Activated B cell treated with CpG ODN at 0.5 μM for 24 hours (primary cell): ENCODE measurements at regions not wholly inside any gene's neighbourhood (a gene's known extent, or its start where the extent isn't known, plus 50 kb on each side); places are given as distances from the start of the nearest gene placed in this dataset.

Experiments used
- ATAC-seq: fragments of 200-7000 bp; cut with Tn5 transposase; one replicate; pipeline ENCODE4 v1.10.0; 2021; ENCODE audit warnings: low read depth, mild to moderate bottlenecking, moderate library complexity
- CTCF ChIA-PET: fragments of 350-600 bp; sonication (Branson Sonifier 250); formaldehyde crosslinking; loops from one replicate; lab custom pipeline; 2021; ENCODE audit warnings: antibody characterized with exemption; lab: Charles Lee
- POLR2A ChIA-PET: fragments of 350-600 bp; sonication (Branson Sonifier 250); formaldehyde crosslinking; loops from one replicate; lab custom pipeline; 2021; ENCODE audit warnings: antibody characterized with exemption; lab: Charles Lee
- DNase-seq: peaks from one replicate; pipeline ENCODE4 v3.0.0; 2022
- H3K27ac Mint-ChIP-seq: one replicate; pipeline ENCODE4 v1.8.0; 2020; ENCODE audit warnings: mixed read lengths
- H3K27me3 Mint-ChIP-seq: one replicate; pipeline ENCODE4 v1.8.0; 2021; ENCODE audit warnings: mixed read lengths
- H3K36me3 Mint-ChIP-seq: one replicate; pipeline ENCODE4 v1.8.0; 2021; ENCODE audit warnings: low read depth, mixed read lengths
- H3K4me1 Mint-ChIP-seq: one replicate; pipeline ENCODE4 v1.8.0; 2021; ENCODE audit warnings: mixed read lengths
- H3K4me3 Mint-ChIP-seq: one replicate; pipeline ENCODE4 v1.8.0; 2020; ENCODE audit warnings: mild to moderate bottlenecking, mixed read lengths
- H3K9me3 Mint-ChIP-seq: one replicate; pipeline ENCODE4 v1.8.0; 2020; ENCODE audit warnings: mixed read lengths
- intact Hi-C: fragments of 100-400 bp; cut with micrococcal nuclease; formaldehyde crosslinking; loops from one replicate; pipeline ENCODE4 v1.15.1; 2024
- TF ChIP-seq, protein P1 (sequence below): fragments of 200-600 bp; IDR thresholded peaks from one replicate; pipeline ENCODE4 v1.8.0; 2022; ENCODE audit warnings: antibody characterized with exemption, mild to moderate bottlenecking

DNA sequence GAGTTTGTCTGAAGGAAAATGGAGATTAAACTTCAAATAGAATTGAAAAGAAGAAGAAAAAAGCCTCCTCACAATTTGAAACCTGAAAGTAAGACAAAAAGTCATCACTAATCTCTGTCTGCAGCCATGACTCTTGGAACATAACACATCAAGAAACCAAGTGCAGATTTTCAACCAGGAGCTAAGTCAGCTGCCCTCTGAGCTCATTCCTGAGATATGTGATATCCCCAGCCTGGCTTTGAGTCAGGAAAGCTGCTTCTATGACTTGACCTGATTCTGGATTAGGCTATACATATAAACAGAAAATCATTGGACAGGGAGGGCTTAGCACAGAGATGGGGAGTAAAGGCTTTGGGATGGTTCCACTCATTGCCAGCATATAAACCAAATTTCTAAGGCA, 891.4 kb downstream of the TFAP2A start:
- H3K4me1 Mint-ChIP-seq = no peaks in the 10 kb centered on the region
- POLR2A ChIA-PET = no interaction called here

DNA sequence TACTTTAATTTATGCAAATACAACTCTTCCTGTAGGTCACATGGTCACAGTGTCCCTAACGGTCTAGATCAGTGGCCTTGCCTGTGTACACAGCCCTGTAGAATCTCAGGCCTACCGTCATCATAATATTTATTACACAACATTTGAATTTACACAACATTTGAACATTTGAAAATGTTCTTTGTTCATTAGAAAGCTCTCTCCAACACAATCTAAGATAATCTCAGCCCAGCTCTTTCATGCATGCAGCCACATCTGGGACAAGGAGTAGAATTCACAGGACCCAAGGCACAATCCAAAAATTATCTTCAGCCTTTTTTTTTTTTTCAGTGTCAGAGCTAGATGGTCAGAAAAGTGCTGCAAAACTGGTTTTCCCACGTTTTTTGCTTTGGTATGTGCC, 892.8 kb downstream of the TFAP2A start:
- H3K9me3 Mint-ChIP-seq = peaks cover under 1% of the 10 kb centered on the region
- TF ChIP-seq, protein P1, sequence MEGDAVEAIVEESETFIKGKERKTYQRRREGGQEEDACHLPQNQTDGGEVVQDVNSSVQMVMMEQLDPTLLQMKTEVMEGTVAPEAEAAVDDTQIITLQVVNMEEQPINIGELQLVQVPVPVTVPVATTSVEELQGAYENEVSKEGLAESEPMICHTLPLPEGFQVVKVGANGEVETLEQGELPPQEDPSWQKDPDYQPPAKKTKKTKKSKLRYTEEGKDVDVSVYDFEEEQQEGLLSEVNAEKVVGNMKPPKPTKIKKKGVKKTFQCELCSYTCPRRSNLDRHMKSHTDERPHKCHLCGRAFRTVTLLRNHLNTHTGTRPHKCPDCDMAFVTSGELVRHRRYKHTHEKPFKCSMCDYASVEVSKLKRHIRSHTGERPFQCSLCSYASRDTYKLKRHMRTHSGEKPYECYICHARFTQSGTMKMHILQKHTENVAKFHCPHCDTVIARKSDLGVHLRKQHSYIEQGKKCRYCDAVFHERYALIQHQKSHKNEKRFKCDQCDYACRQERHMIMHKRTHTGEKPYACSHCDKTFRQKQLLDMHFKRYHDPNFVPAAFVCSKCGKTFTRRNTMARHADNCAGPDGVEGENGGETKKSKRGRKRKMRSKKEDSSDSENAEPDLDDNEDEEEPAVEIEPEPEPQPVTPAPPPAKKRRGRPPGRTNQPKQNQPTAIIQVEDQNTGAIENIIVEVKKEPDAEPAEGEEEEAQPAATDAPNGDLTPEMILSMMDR = no peak
- POLR2A ChIA-PET = no interaction called here

More for the DNA sequence above, 891.4 kb downstream of the TFAP2A start:
- no peak for ATAC-seq
- DNase-seq = no peak
- CTCF ChIA-PET = no interaction called here
- Mint-ChIP-seq H3K4me3 (no peak overlapping the region), H3K36me3 (no peaks in the 10 kb centered on the region), H3K9me3 (peaks cover 3% of the 10 kb centered on the region), H3K27ac (no peak overlapping the region), H3K27me3 (no peaks in the 10 kb centered on the region)
- intact Hi-C loops = no loop called here
- TF ChIP-seq, protein P1 = no peak

DNA sequence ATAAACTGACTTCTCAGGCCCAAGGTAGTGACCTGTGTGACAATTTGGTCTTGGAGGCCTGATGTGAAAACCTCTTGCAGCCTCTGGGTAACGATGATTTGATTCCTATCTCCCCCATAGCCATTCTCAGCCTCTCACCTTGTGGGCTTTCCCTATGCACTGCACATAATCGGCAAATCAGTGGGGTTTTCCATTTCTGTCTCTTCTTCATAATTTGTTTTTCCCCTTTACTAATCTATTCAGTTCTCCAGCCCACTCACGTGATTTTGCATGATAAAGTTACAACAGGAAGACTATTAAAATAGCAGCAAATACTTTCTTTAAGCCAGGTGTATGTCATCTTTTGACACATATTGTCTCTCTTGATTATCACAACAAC, 893.7 kb downstream of the TFAP2A start:
- DNase-seq (no peak), ATAC-seq (no peak)
- TF ChIP-seq, protein P1 = no peak
- H3K36me3 Mint-ChIP-seq = no peaks in the 10 kb centered on the region
- H3K9me3 Mint-ChIP-seq = no peaks in the 10 kb centered on the region
- ChIA-PET POLR2A (no interaction called here), CTCF (no interaction called here)
- no peaks in the 10 kb centered on the region for H3K27me3 Mint-ChIP-seq
- H3K4me3 Mint-ChIP-seq = no peak overlapping the region
- H3K27ac Mint-ChIP-seq = no peak overlapping the region
- intact Hi-C loops = no loop called here
- no peaks in the 10 kb centered on the region for H3K4me1 Mint-ChIP-seq

More for the DNA sequence above, 892.8 kb downstream of the TFAP2A start:
- Mint-ChIP-seq H3K4me1 (no peaks in the 10 kb centered on the region), H3K27ac (no peak overlapping the region), H3K4me3 (no peak overlapping the region), H3K27me3 (no peaks in the 10 kb centered on the region), H3K36me3 (no peaks in the 10 kb centered on the region)
- CTCF ChIA-PET = no interaction called here
- intact Hi-C loops = no loop called here
- ATAC-seq = no peak
- no peak for DNase-seq

DNA sequence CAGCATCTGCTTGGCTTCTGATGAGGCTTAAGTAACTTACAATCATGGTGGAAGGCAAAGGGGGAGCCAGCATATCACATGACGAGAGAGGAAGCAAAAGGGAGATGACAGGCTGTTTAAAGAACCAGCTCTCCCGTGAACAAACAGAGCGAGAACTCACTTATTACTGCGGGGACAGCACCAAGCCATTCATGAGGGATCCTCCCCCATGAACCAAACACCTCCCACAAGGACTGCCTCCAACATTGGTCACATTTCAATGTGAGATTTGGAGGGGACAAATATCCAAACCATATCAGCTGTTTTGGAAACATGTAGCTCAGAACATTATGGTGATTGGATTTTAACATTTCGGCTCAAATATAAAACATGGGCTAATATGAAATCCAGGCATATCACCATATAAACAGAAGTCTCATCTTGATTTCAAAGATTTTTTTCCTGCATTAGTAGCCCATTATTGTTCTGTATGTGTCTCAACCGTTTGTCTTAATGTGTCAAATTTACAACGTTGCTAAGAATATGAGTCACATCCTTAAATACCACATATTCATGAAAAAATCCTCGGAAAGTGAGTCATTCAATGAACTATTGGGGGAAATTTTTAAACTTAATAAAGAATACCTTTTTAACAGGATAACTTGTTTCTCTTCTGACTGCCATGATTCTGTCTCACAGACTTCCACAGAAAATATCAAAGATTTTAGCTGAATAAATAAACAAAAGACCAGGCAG, 894.3 kb downstream of the TFAP2A start:
- TF ChIP-seq, protein P1 = no peak

DNA sequence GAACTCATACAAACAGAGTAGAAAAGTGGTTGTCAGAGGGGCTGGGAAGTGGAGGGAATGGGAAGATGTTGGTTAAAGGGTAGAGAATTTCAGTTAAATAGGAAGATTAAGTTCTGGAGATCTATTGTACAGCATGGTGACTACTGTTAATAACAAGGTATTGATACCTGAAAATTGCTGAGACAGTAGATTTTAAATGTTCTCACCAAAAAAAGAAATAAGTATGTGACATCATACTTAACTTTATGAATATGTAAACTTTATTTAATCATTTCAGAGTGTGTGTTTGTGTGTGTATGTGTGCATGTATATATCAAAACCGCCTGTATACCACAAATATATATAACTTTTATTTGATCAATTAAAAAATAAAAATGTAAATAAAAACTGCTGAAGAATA, 896.4 kb downstream of the TFAP2A start:
- TF ChIP-seq, protein P1 = no peak
- CTCF ChIA-PET = no interaction called here
- DNase-seq (no peak), ATAC-seq (no peak)
- Mint-ChIP-seq H3K36me3 (no peaks in the 10 kb centered on the region), H3K4me3 (no peak overlapping the region), H3K27me3 (no peaks in the 10 kb centered on the region), H3K9me3 (no peaks in the 10 kb centered on the region), H3K27ac (no peak overlapping the region), H3K4me1 (no peaks in the 10 kb centered on the region)
- POLR2A ChIA-PET = no interaction called here
- intact Hi-C loops = no loop called here

More for the DNA sequence above, 894.3 kb downstream of the TFAP2A start:
- no peak for ATAC-seq
- DNase-seq = no peak
- H3K27me3 Mint-ChIP-seq = no peaks in the 10 kb centered on the region
- H3K4me3 Mint-ChIP-seq = no peak overlapping the region
- intact Hi-C loops = no loop called here
- POLR2A ChIA-PET = no interaction called here
- H3K27ac Mint-ChIP-seq = no peak overlapping the region
- no peaks in the 10 kb centered on the region for H3K9me3 Mint-ChIP-seq
- CTCF ChIA-PET = no interaction called here
- H3K4me1 Mint-ChIP-seq = no peaks in the 10 kb centered on the region
- H3K36me3 Mint-ChIP-seq = no peaks in the 10 kb centered on the region
